Neural crest cell (in vitro differentiated cells): ENCODE measurements at regions not wholly inside any gene's neighbourhood (a gene's known extent, or its start where the extent isn't known, plus 50 kb on each side); places are given as distances from the start of the nearest gene placed in this dataset.

Source experiments
- DNase-seq: peaks from one replicate; pipeline ENCODE4 v3.0.0; 2021; ENCODE audit warnings: low read depth, mixed read lengths, low spot score
- H3K27ac Mint-ChIP-seq: one replicate; pipeline ENCODE4 v1.8.0; 2021; ENCODE audit warnings: mild to moderate bottlenecking, mixed read lengths; ENCODE audit not compliant: unreplicated experiment
- H3K27me3 Mint-ChIP-seq: 2 replicates; pipeline ENCODE4 v1.8.0; 2021; ENCODE audit warnings: low read depth, mild to moderate bottlenecking, mixed read lengths
- H3K36me3 Mint-ChIP-seq: 2 replicates; pipeline ENCODE4 v1.8.0; 2021; ENCODE audit warnings: low read depth, mild to moderate bottlenecking, mixed read lengths
- H3K4me1 Mint-ChIP-seq: 2 replicates; pipeline ENCODE4 v1.8.0; 2021; ENCODE audit warnings: mixed read lengths
- H3K4me3 Mint-ChIP-seq: one replicate; pipeline ENCODE4 v1.8.0; 2021; ENCODE audit warnings: mild to moderate bottlenecking, mixed read lengths
- H3K9me3 Mint-ChIP-seq: 2 replicates; pipeline ENCODE4 v1.8.0; 2021; ENCODE audit warnings: mixed read lengths
- TF ChIP-seq, protein P1 (sequence below): fragments of 200-600 bp; sonication (generic); conservative IDR thresholded peaks from 2 replicates; pipeline ENCODE4 v1.5.0; 2021; ENCODE audit warnings: antibody characterized with exemption, mild to moderate bottlenecking

DNA sequence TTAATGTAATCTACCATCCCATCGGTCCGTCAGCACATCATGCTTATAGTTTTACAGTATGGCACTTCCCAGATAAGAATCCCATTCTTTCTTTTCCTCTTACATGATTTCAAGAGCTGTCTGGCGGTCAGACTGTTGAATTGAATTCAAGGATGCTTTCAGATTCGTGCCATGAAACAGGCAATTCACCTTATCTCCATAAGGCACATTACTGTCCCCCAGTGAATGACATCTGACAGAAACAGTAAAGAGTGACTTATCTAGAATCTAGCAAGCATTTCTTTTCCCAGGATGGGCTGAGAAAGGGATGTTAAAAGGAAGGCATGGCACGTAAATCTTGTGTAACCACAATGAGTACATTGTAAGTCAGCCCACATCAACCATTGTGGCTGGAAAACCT, 61.1 kb upstream of the SEM1 start:
- H3K4me1 Mint-ChIP-seq = peaks cover 7% of the 10 kb centered on the region
- no peaks in the 10 kb centered on the region for H3K36me3 Mint-ChIP-seq
- TF ChIP-seq, protein P1, sequence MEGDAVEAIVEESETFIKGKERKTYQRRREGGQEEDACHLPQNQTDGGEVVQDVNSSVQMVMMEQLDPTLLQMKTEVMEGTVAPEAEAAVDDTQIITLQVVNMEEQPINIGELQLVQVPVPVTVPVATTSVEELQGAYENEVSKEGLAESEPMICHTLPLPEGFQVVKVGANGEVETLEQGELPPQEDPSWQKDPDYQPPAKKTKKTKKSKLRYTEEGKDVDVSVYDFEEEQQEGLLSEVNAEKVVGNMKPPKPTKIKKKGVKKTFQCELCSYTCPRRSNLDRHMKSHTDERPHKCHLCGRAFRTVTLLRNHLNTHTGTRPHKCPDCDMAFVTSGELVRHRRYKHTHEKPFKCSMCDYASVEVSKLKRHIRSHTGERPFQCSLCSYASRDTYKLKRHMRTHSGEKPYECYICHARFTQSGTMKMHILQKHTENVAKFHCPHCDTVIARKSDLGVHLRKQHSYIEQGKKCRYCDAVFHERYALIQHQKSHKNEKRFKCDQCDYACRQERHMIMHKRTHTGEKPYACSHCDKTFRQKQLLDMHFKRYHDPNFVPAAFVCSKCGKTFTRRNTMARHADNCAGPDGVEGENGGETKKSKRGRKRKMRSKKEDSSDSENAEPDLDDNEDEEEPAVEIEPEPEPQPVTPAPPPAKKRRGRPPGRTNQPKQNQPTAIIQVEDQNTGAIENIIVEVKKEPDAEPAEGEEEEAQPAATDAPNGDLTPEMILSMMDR = no peak
- no peak overlapping the region for H3K27ac Mint-ChIP-seq
- H3K4me3 Mint-ChIP-seq = no peak overlapping the region
- H3K27me3 Mint-ChIP-seq = peaks cover 14% of the 10 kb centered on the region
- no peak for DNase-seq
- no peaks in the 10 kb centered on the region for H3K9me3 Mint-ChIP-seq

DNA sequence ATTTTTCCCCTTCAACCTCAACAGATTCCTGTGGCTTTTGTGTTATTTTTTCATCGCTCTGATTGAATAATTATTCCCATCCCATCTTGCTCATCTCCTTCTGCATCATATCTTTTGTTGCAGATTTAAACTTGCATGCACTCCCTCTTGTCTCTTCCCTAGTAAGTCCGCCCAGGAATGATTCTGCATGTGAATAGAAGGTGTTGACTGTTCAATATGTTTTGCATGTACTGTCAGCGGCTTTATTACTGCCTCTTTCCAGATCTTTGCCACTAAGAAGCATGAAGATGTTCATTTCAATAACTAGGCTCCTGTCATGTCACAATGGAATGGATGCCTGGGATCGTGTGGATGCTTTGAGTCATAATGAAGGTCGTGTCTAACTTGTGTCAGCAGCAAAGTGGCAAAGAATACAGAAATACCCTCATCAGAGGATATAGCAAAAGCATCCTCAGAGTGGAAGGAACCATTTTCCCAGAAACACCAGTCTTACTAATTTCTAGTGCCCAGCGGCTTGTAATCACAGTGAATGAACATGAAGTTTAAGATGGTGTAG, 62.6 kb upstream of the SEM1 start:
- TF ChIP-seq, protein P1 = no peak
- Mint-ChIP-seq H3K4me1 (peaks cover 7% of the 10 kb centered on the region), H3K4me3 (no peak overlapping the region), H3K27ac (no peak overlapping the region), H3K36me3 (no peaks in the 10 kb centered on the region), H3K27me3 (peaks cover 14% of the 10 kb centered on the region), H3K9me3 (no peaks in the 10 kb centered on the region)
- no peak for DNase-seq

DNA sequence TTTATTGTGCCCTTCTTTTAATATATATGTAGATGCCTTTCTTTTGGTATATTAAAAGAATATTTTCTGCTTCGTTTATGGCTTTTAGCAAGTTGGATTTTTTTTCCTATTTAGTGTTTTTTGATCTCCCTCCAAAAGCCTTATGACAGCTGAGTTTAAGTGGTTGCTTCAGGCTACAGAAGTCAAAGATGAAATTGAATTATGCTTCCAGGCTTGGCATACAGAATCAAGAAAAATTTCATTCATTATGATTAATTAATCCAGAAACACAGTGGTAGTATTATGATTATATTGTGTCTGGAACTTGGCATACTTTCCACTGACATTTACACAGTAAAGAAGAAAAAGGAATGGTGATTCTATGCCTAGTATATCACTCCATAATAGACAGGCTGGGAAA, 63.8 kb upstream of the SEM1 start:
- DNase-seq = no peak
- H3K9me3 Mint-ChIP-seq = no peaks in the 10 kb centered on the region
- H3K27ac Mint-ChIP-seq = no peak overlapping the region
- TF ChIP-seq, protein P1 = no peak
- H3K36me3 Mint-ChIP-seq = no peaks in the 10 kb centered on the region
- no peak overlapping the region for H3K4me3 Mint-ChIP-seq
- H3K4me1 Mint-ChIP-seq = peaks cover 7% of the 10 kb centered on the region
- peaks cover 14% of the 10 kb centered on the region for H3K27me3 Mint-ChIP-seq

DNA sequence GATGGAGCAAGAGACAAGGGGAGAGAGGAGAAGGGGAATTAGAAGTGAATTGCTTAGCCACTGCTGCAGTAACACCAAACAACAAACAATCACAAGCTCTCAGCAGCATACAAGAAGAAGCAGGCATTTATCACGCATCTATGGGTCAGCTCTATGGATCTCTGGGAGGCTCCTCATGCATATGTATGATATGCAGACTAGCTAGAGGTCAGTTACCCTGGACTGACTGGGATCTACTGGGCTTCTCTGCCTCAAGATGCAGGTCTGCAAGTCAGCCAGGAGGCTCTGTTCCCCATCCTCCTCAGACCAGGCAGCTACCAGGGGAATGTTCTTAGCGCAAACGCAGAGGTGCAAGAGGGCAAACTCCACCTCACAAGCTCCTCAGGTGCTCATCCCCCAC, 64.7 kb upstream of the SEM1 start:
- no peak overlapping the region for H3K27ac Mint-ChIP-seq
- no peak for DNase-seq
- H3K4me1 Mint-ChIP-seq = peaks cover 7% of the 10 kb centered on the region
- TF ChIP-seq, protein P1 = no peak
- no peaks in the 10 kb centered on the region for H3K36me3 Mint-ChIP-seq
- H3K4me3 Mint-ChIP-seq = no peak overlapping the region
- H3K27me3 Mint-ChIP-seq = peaks cover 14% of the 10 kb centered on the region
- no peaks in the 10 kb centered on the region for H3K9me3 Mint-ChIP-seq

DNA sequence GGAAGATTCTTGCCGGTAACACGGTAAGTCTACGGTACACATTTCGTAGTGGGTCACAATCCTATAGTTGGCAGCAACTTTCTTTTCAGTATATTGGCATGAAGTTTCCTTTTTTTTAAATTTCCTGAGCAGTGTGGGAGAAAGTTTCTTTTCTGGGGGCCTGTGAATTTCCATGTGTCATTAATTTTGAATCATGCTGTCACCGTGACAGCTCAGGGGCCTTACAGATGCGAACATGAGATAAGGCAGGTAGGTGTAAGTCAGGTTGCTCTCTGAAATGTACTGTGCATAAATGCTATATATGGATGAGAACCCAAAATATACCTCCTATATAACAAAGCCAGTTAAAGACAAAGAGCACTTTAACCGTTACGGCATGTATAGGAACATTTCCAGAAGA, 65.4 kb upstream of the SEM1 start:
- Mint-ChIP-seq H3K9me3 (no peaks in the 10 kb centered on the region), H3K27me3 (peaks cover 14% of the 10 kb centered on the region), H3K4me1 (peaks cover 7% of the 10 kb centered on the region), H3K4me3 (no peak overlapping the region), H3K27ac (no peak overlapping the region), H3K36me3 (no peaks in the 10 kb centered on the region)
- no peak for DNase-seq
- TF ChIP-seq, protein P1 = no peak

DNA sequence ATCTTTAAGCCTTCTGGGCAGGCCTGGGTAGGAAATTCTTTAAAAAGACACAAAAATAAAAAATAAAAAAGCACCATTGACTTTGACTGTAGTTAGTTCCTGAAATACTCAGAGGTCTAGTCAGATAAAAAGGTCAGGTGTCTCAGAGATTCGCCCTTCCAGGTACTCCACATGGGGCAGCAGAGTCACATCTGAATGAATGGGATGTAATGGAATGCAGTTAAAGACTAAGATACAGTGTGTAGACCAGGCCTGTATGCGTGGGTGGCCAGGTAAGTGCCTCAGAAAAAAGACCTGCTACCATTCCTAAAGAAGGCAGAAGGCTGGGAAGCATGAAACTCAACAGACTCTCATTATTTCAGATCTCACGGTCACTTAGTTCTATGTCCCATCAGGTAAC, 68.6 kb upstream of the SEM1 start:
- Mint-ChIP-seq H3K36me3 (no peaks in the 10 kb centered on the region), H3K27me3 (peaks cover 3% of the 10 kb centered on the region), H3K9me3 (no peaks in the 10 kb centered on the region), H3K4me3 (no peak overlapping the region), H3K27ac (no peak overlapping the region), H3K4me1 (peaks cover 7% of the 10 kb centered on the region)
- TF ChIP-seq, protein P1 = no peak
- no peak for DNase-seq
